A673 (cell line): ENCODE measurements at regions not wholly inside any gene's neighbourhood (a gene's known extent, or its start where the extent isn't known, plus 50 kb on each side); places are given as distances from the start of the nearest gene placed in this dataset.

Experiments used
- BruUV-seq: library from RNA; stranded (reverse); fragments of 400-500 nt; replicated peaks from 2 replicates; lab custom pipeline; 2021; lab: Mats Ljungman, UMichigan
- CTCF ChIA-PET: fragments of 300-600 bp; sonication (Branson Sonifier 250); formaldehyde crosslinking; loops from one replicate; lab custom pipeline; 2022; ENCODE audit warnings: antibody characterized with exemption; lab: Charles Lee
- POLR2A ChIA-PET: fragments of 300-600 bp; sonication (Branson Sonifier 250); formaldehyde crosslinking; loops from one replicate; lab custom pipeline; 2022; ENCODE audit warnings: antibody characterized with exemption; ENCODE audit not compliant: low non-redundant PET; lab: Charles Lee
- DNase-seq: peaks from one replicate; pipeline ENCODE4 v3.0.0-alpha.2; 2015; ENCODE audit warnings: low spot score
- H3K27ac ChIP-seq: fragments of 200-600 bp; sonication (generic); 2 replicates; pipeline ENCODE4 v1.5.1; 2016; ENCODE audit warnings: mixed run types, low read depth, mild to moderate bottlenecking, mixed read lengths, antibody characterized with exemption, low read length; ENCODE audit not compliant: poor library complexity, severe bottlenecking
- H3K27me3 ChIP-seq: fragments of 200-600 bp; sonication (generic); replicated peaks from 2 replicates; pipeline ENCODE4 v1.6.1; 2017; ENCODE audit warnings: mixed run types, low read depth, mild to moderate bottlenecking, mixed read lengths, antibody characterized with exemption, low read length; ENCODE audit not compliant: insufficient read depth, poor library complexity
- H3K36me3 ChIP-seq: fragments of 200-600 bp; sonication (generic); 2 replicates; pipeline ENCODE4 v1.6.1; 2016; ENCODE audit warnings: mixed run types, mild to moderate bottlenecking, mixed read lengths, antibody characterized with exemption, low read length; ENCODE audit not compliant: insufficient read depth, poor library complexity, severe bottlenecking
- H3K4me1 ChIP-seq: fragments of 200-600 bp; sonication (generic); 2 replicates; pipeline ENCODE4 v1.6.1; 2017; ENCODE audit warnings: mixed run types, mild to moderate bottlenecking, mixed read lengths, antibody characterized with exemption, low read length; ENCODE audit not compliant: insufficient read depth, poor library complexity, severe bottlenecking
- H3K4me3 ChIP-seq: fragments of 200-600 bp; sonication (generic); 2 replicates; pipeline ENCODE4 v1.5.1; 2016; ENCODE audit warnings: low read depth, mixed run types, mild to moderate bottlenecking, mixed read lengths, low read length; ENCODE audit not compliant: poor library complexity, severe bottlenecking
- H3K9me3 ChIP-seq: fragments of 200-600 bp; sonication (generic); 2 replicates; pipeline ENCODE4 v1.6.1; 2016; ENCODE audit warnings: mixed run types, low read depth, mild to moderate bottlenecking, mixed read lengths, antibody characterized with exemption, low read length; ENCODE audit not compliant: poor library complexity, severe bottlenecking
- CTCF ChIP-seq: fragments of 300-800, 200-600 bp; sonication (generic); conservative IDR thresholded peaks from 2 replicates; pipeline ENCODE4 v1.5.1; 2017; ENCODE audit warnings: low read depth, mild to moderate bottlenecking, antibody characterized with exemption, low read length, moderate library complexity, mixed read lengths
- EZH2 ChIP-seq: fragments of 200-600 bp; sonication (generic); IDR thresholded peaks from 2 replicates; pipeline ENCODE4 v1.6.1; 2017; ENCODE audit warnings: borderline replicate concordance, low read depth, mild to moderate bottlenecking, mixed read lengths, antibody characterized with exemption, low read length; ENCODE audit not compliant: poor library complexity, severe bottlenecking
- intact Hi-C: fragments of 100-400 bp; cut with micrococcal nuclease; formaldehyde crosslinking; loops from one replicate; pipeline ENCODE4 v1.10.0; 2022; ENCODE audit not compliant: unreplicated experiment

- BruUV-seq = no TSS peak
Observed at GRCh38 chr2:219714681-219715400, 87.4 kb downstream of the SLC4A3 start.

GRCh38 chr2:219718066-219718465 is 90.6 kb downstream of the SLC4A3 start:
- Histone ChIP-seq H3K36me3 (no peaks in the 10 kb centered on the region), H3K4me1 (no peaks in the 10 kb centered on the region), H3K27me3 (peaks cover 8% of the 10 kb centered on the region), H3K4me3 (no peak overlapping the region), H3K9me3 (no peaks in the 10 kb centered on the region), H3K27ac (no peak overlapping the region)
- no TSS peak for BruUV-seq
- no peak for DNase-seq
- intact Hi-C loops = no loop called here
- ChIA-PET CTCF (no interaction called here), POLR2A (no interaction called here)
- TF ChIP-seq EZH2 (no peak), CTCF (no peak)

More at GRCh38 chr2:219714681-219715400, 87.4 kb downstream of the SLC4A3 start:
- Histone ChIP-seq H3K9me3 (no peaks in the 10 kb centered on the region), H3K27ac (no peak overlapping the region), H3K4me3 (no peak overlapping the region), H3K4me1 (no peaks in the 10 kb centered on the region), H3K27me3 (peaks cover 8% of the 10 kb centered on the region), H3K36me3 (no peaks in the 10 kb centered on the region)
- no peak for TF ChIP-seq EZH2
- POLR2A ChIA-PET = no interaction called here
- intact Hi-C loops = no loop called here
- no peak for DNase-seq
- CTCF ChIA-PET = no interaction called here

- TF ChIP-seq EZH2 (no peak), CTCF (no peak)
- DNase-seq = no peak
- Histone ChIP-seq H3K4me3 (no peak overlapping the region), H3K36me3 (no peaks in the 10 kb centered on the region), H3K4me1 (no peaks in the 10 kb centered on the region), H3K27me3 (peaks cover 8% of the 10 kb centered on the region), H3K9me3 (no peaks in the 10 kb centered on the region), H3K27ac (no peak overlapping the region)
- CTCF ChIA-PET = no interaction called here
- BruUV-seq = no TSS peak
- intact Hi-C loops = no loop called here
- POLR2A ChIA-PET = no interaction called here
Observed at GRCh38 chr2:219719521-219719920, 92.1 kb downstream of the SLC4A3 start.

GRCh38 chr2:219720956-219721355 is 93.5 kb downstream of the SLC4A3 start:
- Histone ChIP-seq H3K9me3 (no peaks in the 10 kb centered on the region), H3K27ac (no peak overlapping the region), H3K4me1 (no peaks in the 10 kb centered on the region), H3K36me3 (no peaks in the 10 kb centered on the region), H3K27me3 (peaks cover 5% of the 10 kb centered on the region), H3K4me3 (no peak overlapping the region)
- BruUV-seq = no TSS peak
- DNase-seq = no peak
- ChIA-PET POLR2A (no interaction called here), CTCF (no interaction called here)
- intact Hi-C loops = no loop called here
- TF ChIP-seq EZH2 (no peak), CTCF (no peak)
